ENCODE measurements at regions not wholly inside any gene's neighbourhood (a gene's known extent, or its start where the extent isn't known, plus 50 kb on each side); places are given as distances from the start of the nearest gene placed in this dataset.

GRCh38 chr19:5269926-5270325, 70.7 kb downstream of the PTPRS start:
- H3K4me2 ChIP-seq (ENCODE audit: insufficient read depth, insufficient read length, low read length) = no peak overlapping the region
- no peaks in the 10 kb centered on the region for H3K9me3 Mint-ChIP-seq
- no peak for DNase-seq
- no peak overlapping the region for H3T11ph ChIP-seq (ENCODE audit: low read length)
- H3K27me3 ChIP-seq (ENCODE audit: insufficient read depth, low read length) = no peaks in the 10 kb centered on the region
- no peak overlapping the region for H4K8ac ChIP-seq (replicated peaks; ENCODE audit: insufficient read length, low read depth, low read length)
- no CpG with 5 or more reads among the region's 9 CpGs for WGBS (ENCODE audit: extremely low coverage, insufficient read length, low lambda C conversion rate)
- H3K27ac ChIP-seq (ENCODE audit: insufficient read length, low read depth, low read length) = no peak overlapping the region
- no peaks in the 10 kb centered on the region for H3K9me3 ChIP-seq (ENCODE audit: control insufficient read depth, low read depth, low read length)
- no peak overlapping the region for H2AK5ac ChIP-seq (ENCODE audit: insufficient read length, low read length)
- no peaks in the 10 kb centered on the region for H3K23me2 ChIP-seq (ENCODE audit: insufficient read length, low read depth, low read length, poor library complexity, severe bottlenecking)
- no peak overlapping the region for H3K4ac ChIP-seq (ENCODE audit: low read depth, low read length)
- no peak overlapping the region for H3K23ac ChIP-seq (ENCODE audit: insufficient read length, low read depth, low read length)
- no peak overlapping the region for H2BK15ac ChIP-seq (ENCODE audit: low read depth, low read length)
- no peak overlapping the region for H2BK20ac ChIP-seq (ENCODE audit: low read depth, low read length, poor library complexity, severe bottlenecking)
- no peak overlapping the region for H2BK120ac ChIP-seq (ENCODE audit: low read depth, low read length, poor library complexity, severe bottlenecking)
- H2BK12ac ChIP-seq (ENCODE audit: insufficient read length, low read depth, low read length) = no peak overlapping the region
- no peak overlapping the region for H4K5ac ChIP-seq (ENCODE audit: insufficient read length, low read depth, low read length)
- no peak overlapping the region for H3K9ac ChIP-seq (ENCODE audit: extremely low read depth, insufficient read length, low read length)
- H3K14ac ChIP-seq (ENCODE audit: insufficient read depth, low read length) = no peak overlapping the region
- no peak overlapping the region for H3K4me3 Mint-ChIP-seq
- H4K91ac ChIP-seq (ENCODE audit: insufficient read length, low read depth, low read length) = no peak overlapping the region
- H3K27ac Mint-ChIP-seq = no peak overlapping the region
- TF ChIP-seq CTCF (conservative IDR thresholded peaks at IDR 0.05) = no peak
- H3K79me2 ChIP-seq (ENCODE audit: insufficient read depth, low read length) = no peaks in the 10 kb centered on the region
- H3K18ac ChIP-seq (ENCODE audit: insufficient read length, low read depth, low read length) = no peak overlapping the region
- H3K27me3 Mint-ChIP-seq (ENCODE audit: low read depth) = no peaks in the 10 kb centered on the region
- H4K20me1 ChIP-seq (ENCODE audit: control insufficient read depth, insufficient read depth, insufficient read length) = no peaks in the 10 kb centered on the region
- H2BK5ac ChIP-seq (ENCODE audit: insufficient read length, low read length) = no peak overlapping the region
- H3K79me1 ChIP-seq (ENCODE audit: insufficient read depth, low read depth, low read length, poor library complexity, severe bottlenecking) = no peaks in the 10 kb centered on the region
- peaks cover 12 to 44% (median 43%) of the 10 kb centered on the region in 3 experiments; a peak in 6 of 7 replicates for H3K36me3 Mint-ChIP-seq (ENCODE audit: insufficient read depth in 1 of 3, low read depth in 3 of 3)
- H3K4me1 Mint-ChIP-seq = no peaks in the 10 kb centered on the region
- H3K56ac ChIP-seq (ENCODE audit: insufficient read length, low read depth, low read length) = no peak overlapping the region
- H3K4me1 ChIP-seq (ENCODE audit: insufficient read depth, low read length) = no peaks in the 10 kb centered on the region
- H2AFZ ChIP-seq (ENCODE audit: low read length) = no peak overlapping the region
